Right lung (tissue), 2 donors: ENCODE measurements at regions not wholly inside any gene's neighbourhood (a gene's known extent, or its start where the extent isn't known, plus 50 kb on each side); places are given as distances from the start of the nearest gene placed in this dataset.

ENCODE experiments used
- DNase-seq, 2 donors: peaks; one replicate each; pipeline ENCODE4 v3.0.0-alpha.2; 2013

DNA sequence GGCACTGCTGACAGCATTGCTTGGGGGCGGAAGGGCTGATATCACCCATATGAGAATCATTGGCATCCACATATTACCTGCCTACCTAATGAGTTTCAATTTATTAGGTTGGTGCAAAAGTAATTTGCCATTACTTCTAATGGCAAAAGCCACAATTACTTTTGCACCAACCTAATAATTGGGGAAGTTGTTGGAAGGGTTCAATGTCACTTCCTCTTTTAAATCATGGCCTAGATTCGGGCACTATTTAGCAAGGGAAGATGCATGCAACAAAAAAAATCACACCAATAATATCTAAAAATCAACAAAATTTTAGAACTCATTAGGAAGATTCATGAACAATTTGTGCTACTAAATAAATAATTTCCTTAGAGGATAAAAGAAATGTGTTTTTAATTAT is 56.0 kb upstream of the AGTR1 start:
- DNase-seq, result no peak

DNA sequence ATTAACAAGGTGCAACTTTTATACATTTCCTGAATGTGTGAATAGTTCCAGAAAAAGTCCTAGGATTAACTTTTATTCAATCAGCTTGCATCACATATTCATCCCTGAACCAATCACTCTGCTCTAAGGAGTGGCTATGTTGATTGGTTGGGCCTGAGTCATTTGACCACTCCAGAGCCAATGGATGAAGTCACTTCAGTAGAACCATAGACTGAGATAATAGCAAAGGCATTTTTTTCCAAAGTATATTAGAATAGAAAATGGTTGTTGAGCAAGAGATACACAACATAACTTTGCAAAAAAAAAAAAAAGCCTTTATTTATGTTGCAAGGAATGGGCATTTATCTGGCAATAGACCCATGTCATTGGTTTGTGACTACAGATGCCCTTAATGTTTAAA is 55.5 kb upstream of the AGTR1 start:
- DNase-seq, result no peak

DNA sequence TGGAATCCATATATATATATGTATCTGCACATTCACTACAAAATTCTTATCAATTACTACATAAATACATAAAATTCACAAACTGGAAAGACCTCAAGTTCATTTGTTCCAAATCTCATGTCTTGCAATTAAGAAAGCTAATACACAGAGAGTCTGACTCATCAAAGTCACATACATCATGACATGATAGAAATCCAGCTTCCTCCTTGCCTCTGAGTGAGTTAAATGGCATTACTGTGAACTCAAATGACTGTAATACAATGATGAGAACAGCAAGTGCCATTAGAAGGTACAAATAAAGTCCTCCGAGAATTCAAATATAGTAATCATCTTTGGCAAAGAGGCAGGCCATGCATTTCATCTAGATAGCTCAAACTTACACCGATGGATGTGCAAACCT is 55.1 kb upstream of the AGTR1 start:
- no peak for DNase-seq

DNA sequence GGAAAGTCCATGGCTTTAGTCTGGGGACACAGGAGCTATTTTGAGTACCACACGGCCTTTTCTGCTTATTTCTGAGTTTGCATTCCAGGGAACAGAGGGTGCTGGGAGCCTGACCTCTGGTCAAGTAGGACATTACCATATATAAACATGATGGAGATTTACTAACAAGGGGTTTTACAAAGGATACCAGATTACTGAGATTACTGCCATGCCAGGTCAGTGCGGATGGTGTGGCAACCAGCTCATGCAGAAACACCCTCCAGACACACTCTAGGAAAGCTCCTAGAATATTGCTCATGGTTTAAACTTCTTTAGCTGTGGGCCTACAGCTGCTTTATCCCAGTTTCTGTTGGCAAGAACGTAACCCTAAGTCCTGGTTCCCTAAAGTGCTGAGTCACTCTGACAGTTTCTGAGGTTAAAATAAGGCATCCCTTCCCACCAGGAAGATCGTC is 54.3 kb upstream of the AGTR1 start:
- DNase-seq, result no peak

DNA sequence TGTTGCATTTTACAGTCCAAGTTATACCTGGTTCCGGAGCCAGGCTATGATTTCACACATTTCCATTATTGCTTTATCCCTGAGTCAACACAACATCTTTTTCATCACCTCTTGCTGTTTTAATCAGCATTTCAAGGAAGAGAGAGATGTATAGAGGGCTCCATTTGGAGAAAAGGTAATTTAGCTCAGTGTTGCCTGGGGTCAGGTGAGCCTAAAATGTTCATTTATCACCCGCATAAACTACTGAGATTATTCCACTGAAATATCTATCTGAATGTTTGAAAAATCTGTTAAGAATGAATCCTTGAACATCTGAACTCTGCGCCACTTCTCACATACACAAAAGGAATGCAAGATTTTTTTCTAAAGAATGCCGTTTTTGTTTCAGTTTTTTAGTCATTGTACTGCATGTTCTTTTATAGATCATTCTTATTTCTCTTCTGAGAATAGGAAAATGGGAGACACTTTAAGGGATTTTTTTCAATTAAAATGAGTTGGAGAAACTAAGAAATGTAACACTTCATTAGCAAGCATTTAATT is 51.5 kb upstream of the AGTR1 start:
- DNase-seq, result no peak
